A204.1 (cell line): ENCODE measurements at regions not wholly inside any gene's neighbourhood (a gene's known extent, or its start where the extent isn't known, plus 50 kb on each side); places are given as distances from the start of the nearest gene placed in this dataset.
A peak's percentile ranks its signal among the peaks of the same experiment; 100 is the strongest.

Experiments
- FAIRE-seq: peaks from 2 replicates; lab custom pipeline; 2012; peaks lifted over from hg19 to GRCh38; lab: Jason Lieb, UNC

- no peak for FAIRE-seq
These were observed 147.4 kb downstream of the IL15 start for GRCh38 chr4:141783770-141784169.

- FAIRE-seq: no peak
These were observed 150.6 kb downstream of the IL15 start for GRCh38 chr4:141786946-141787345.

GRCh38 chr4:141788169-141788915 lies 152.0 kb downstream of the IL15 start:
- no peak for FAIRE-seq

GRCh38 chr4:141789716-141790115 lies 153.3 kb downstream of the IL15 start:
- FAIRE-seq: no peak

- no peak for FAIRE-seq
These were observed 155.8 kb downstream of the IL15 start for GRCh38 chr4:141792164-141792563.

- FAIRE-seq: no peak
These were observed 161.6 kb downstream of the IL15 start for GRCh38 chr4:141797966-141798365.

GRCh38 chr4:141801558-141801957 lies 165.2 kb downstream of the IL15 start:
- FAIRE-seq: peak; percentile 43

GRCh38 chr4:141802333-141802732 lies 165.9 kb downstream of the IL15 start:
- FAIRE-seq: no peak

- FAIRE-seq: peak; percentile 48
These were observed 168.5 kb downstream of the IL15 start for GRCh38 chr4:141804836-141805235.

- FAIRE-seq: no peak
These were observed 170.9 kb downstream of the IL15 start for GRCh38 chr4:141807103-141807891.

- FAIRE-seq: no peak
These were observed 173.8 kb downstream of the IL15 start for GRCh38 chr4:141810038-141810711.

GRCh38 chr4:141810712-141811375 lies 174.5 kb downstream of the IL15 start:
- no peak for FAIRE-seq

GRCh38 chr4:141812158-141812557 lies 175.8 kb downstream of the IL15 start:
- no peak for FAIRE-seq

- no peak for FAIRE-seq
These were observed 178.1 kb downstream of the IL15 start for GRCh38 chr4:141814499-141814898.

GRCh38 chr4:141815646-141816045 lies 179.3 kb downstream of the IL15 start:
- FAIRE-seq: no peak

GRCh38 chr4:141826260-141826659 lies 189.9 kb downstream of the IL15 start:
- no peak for FAIRE-seq

GRCh38 chr4:141833209-141833608 lies 196.8 kb downstream of the IL15 start:
- FAIRE-seq: no peak

GRCh38 chr4:141840299-141840986 lies 204.1 kb downstream of the IL15 start:
- no peak for FAIRE-seq

GRCh38 chr4:141843136-141843535 lies 206.8 kb downstream of the IL15 start:
- FAIRE-seq: no peak

- no peak for FAIRE-seq
These were observed 209.5 kb downstream of the IL15 start for GRCh38 chr4:141845901-141846300.

GRCh38 chr4:141849367-141849766 lies 213.0 kb downstream of the IL15 start:
- FAIRE-seq: no peak

GRCh38 chr4:141849778-141850177 lies 213.4 kb downstream of the IL15 start:
- no peak for FAIRE-seq
